HFFc6 (cell line): ENCODE measurements at regions not wholly inside any gene's neighbourhood (a gene's known extent, or its start where the extent isn't known, plus 50 kb on each side); places are given as distances from the start of the nearest gene placed in this dataset.

Source experiments
- DNase-seq: peaks from one replicate; pipeline ENCODE4 v3.0.0-alpha.2; 2018
- H3K27ac Mint-ChIP-seq: 2 replicates; pipeline ENCODE4 v1.8.0; 2020; ENCODE audit warnings: mild to moderate bottlenecking, mixed read lengths
- H3K27me3 Mint-ChIP-seq: 2 replicates; pipeline ENCODE4 v1.8.0; 2021; ENCODE audit warnings: mild to moderate bottlenecking, moderate library complexity, mixed read lengths; ENCODE audit not compliant: insufficient read depth
- H3K36me3 Mint-ChIP-seq: 2 replicates; pipeline ENCODE4 v1.8.0; 2021; ENCODE audit warnings: low read depth, mixed read lengths
- H3K4me1 Mint-ChIP-seq: 2 replicates; pipeline ENCODE4 v1.8.0; 2020; ENCODE audit warnings: low read depth, mixed read lengths
- H3K4me3 Mint-ChIP-seq: 2 replicates; pipeline ENCODE4 v1.8.0; 2020; ENCODE audit warnings: mild to moderate bottlenecking, moderate library complexity, mixed read lengths
- H3K9me3 Mint-ChIP-seq: 2 replicates; pipeline ENCODE4 v1.8.0; 2020; ENCODE audit warnings: mild to moderate bottlenecking, mixed read lengths
- CTCF ChIP-seq: fragments of 200-600 bp; sonication (generic); IDR thresholded peaks from 2 replicates; pipeline ENCODE4 v1.5.0; 2021; ENCODE audit warnings: antibody characterized with exemption, mild to moderate bottlenecking

DNA sequence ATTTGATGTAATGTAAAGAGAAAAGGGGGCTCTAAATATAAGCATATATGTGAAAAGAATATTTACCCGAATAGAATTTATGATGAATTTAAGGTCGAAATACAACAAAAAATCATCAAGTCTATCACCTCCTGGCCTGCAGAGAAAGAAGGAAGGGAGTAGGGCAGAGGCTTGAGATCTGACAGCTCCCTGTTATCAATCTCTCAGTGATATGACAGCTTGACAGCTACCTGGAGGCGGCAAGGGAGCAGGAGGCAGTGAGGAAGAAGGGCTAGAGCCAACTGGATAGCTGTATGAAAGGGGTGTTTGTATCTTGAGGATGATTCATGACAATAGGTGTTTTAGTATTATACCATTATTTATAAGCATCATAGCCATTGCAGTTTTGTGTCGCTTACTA, 299.8 kb upstream of the DNAJC19 start:
- no peak for TF ChIP-seq CTCF
- Mint-ChIP-seq H3K27me3 (no peaks in the 10 kb centered on the region), H3K9me3 (peaks cover 19% of the 10 kb centered on the region), H3K27ac (no peak overlapping the region), H3K4me1 (no peaks in the 10 kb centered on the region), H3K4me3 (no peak overlapping the region), H3K36me3 (no peaks in the 10 kb centered on the region; the same call in 1 of the 2 replicates)
- no peak for DNase-seq

GRCh38 chr3:181288145-181288544, 298.6 kb upstream of the DNAJC19 start:
- Mint-ChIP-seq H3K27ac (no peak overlapping the region), H3K36me3 (no peaks in the 10 kb centered on the region; the same call in 1 of the 2 replicates), H3K9me3 (peaks cover 24% of the 10 kb centered on the region), H3K27me3 (no peaks in the 10 kb centered on the region), H3K4me3 (no peak overlapping the region), H3K4me1 (no peaks in the 10 kb centered on the region)
- DNase-seq = no peak
- TF ChIP-seq CTCF = no peak

DNA sequence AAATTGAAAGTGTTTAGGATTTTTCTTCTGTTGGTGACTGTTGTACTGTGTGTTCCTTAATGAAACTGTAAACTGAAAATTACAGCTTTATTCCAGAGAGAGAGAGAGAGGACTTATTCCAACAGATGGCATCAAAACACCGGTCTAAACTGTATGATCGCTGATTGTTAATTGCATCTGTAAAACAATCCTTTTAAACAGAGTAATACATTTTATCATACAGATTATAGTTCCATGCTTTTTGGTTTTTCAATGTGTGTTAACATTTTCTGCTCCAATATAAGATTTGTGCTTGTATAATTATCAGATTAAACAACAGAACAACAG, 289.7 kb upstream of the DNAJC19 start:
- Mint-ChIP-seq H3K9me3 (peaks cover 28% of the 10 kb centered on the region), H3K4me3 (no peak overlapping the region), H3K36me3 (no peaks in the 10 kb centered on the region; the same call in 1 of the 2 replicates), H3K4me1 (no peaks in the 10 kb centered on the region), H3K27me3 (no peaks in the 10 kb centered on the region; the same call in 1 of the 2 replicates), H3K27ac (no peak overlapping the region)
- DNase-seq = no peak
- no peak for TF ChIP-seq CTCF

- Mint-ChIP-seq H3K4me3 (no peak overlapping the region), H3K27ac (no peak overlapping the region), H3K36me3 (no peaks in the 10 kb centered on the region), H3K9me3 (peaks cover 31% of the 10 kb centered on the region), H3K27me3 (no peaks in the 10 kb centered on the region; the same call in 1 of the 2 replicates), H3K4me1 (no peaks in the 10 kb centered on the region)
- no peak; the same call in 1 of the 2 replicates for TF ChIP-seq CTCF
- DNase-seq = no peak
Observed at GRCh38 chr3:181278468-181279238, 289.1 kb upstream of the DNAJC19 start.

DNA sequence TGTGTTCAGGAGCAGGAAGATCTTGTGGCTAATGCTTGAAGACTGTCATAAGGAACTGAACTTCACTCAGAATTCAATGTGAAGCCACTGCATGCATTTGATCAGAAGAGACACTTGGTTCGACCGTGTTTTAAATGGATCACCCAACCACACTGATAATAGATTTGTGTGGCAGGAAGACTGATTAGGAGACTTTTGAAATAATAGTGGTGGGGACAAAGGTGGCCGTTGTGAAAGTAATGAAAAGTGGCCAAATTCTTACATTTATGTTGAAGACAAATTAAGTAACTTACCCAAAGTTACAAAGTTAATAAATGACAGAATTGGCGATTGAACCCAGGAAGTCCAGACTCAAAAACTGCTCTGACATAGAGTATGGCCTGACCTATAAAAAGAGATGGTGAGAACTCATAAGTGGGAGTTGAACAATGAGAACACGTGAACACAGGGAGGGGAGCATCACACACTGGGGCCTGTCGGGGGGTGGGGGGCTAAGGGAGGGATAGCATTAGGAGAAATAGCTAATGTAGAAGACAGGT, 286.9 kb upstream of the DNAJC19 start:
- no peaks in the 10 kb centered on the region for H3K36me3 Mint-ChIP-seq
- no peak for TF ChIP-seq CTCF
- peaks cover 27% of the 10 kb centered on the region for H3K9me3 Mint-ChIP-seq
- H3K27me3 Mint-ChIP-seq = no peaks in the 10 kb centered on the region; the same call in 1 of the 2 replicates
- no peak overlapping the region for H3K4me3 Mint-ChIP-seq
- H3K4me1 Mint-ChIP-seq = no peaks in the 10 kb centered on the region
- no peak overlapping the region for H3K27ac Mint-ChIP-seq
- DNase-seq = no peak
